ENCODE measurements at regions not wholly inside any gene's neighbourhood (a gene's known extent, or its start where the extent isn't known, plus 50 kb on each side); places are given as distances from the start of the nearest gene placed in this dataset.

DNA sequence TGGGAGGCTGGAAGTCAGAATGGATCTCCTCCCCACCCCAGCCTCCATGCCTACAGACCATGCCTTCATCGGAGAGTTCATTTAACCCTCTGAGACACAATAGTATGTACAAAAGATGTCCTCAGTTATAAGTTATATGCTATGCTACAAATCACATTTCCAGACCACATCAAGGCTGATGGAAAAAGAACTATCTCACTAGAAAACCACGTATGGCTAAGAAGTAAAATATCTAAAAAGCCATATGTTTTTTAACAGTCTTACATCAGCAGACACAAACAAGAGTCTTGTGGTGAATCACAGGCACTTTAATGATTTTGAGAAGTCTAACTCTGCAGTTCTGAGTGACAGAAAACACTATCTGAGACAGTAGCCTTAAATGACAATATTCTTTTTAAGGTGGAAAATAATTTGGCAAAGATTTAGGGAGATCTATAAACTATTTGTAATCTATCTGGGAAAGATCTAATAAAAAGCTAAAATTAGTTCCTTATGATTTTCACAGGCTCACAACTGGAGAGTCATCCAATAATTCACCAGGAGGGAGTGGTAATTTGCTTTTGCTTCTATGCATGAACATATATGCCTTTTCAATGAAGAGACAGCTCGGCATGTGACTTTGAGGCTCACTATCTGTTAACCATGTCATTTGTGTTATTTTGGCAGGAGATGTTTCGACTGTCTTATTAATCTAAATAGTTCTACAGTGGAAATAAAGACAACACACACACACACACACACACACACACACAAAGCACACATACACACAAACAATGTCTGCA is 197.5 kb downstream of the IRS1 start:
- DNase-seq (ENCODE audit: extremely low read depth, insufficient read length) = no peak
- Histone ChIP-seq H3K4me3 (replicated peaks; ENCODE audit: low read depth, low read length) (no peak overlapping the region), H3K36me3 (ENCODE audit: control insufficient read depth, insufficient read depth, low read length) (no peaks in the 10 kb centered on the region), H3K27me3 (replicated peaks; ENCODE audit: control insufficient read depth, insufficient read depth, low read length) (no peaks in the 10 kb centered on the region)
- no peak for TF ChIP-seq CTCF (IDR thresholded peaks at IDR 0.05; ENCODE audit: insufficient read depth, low read length, poor library complexity, severe bottlenecking)

DNA sequence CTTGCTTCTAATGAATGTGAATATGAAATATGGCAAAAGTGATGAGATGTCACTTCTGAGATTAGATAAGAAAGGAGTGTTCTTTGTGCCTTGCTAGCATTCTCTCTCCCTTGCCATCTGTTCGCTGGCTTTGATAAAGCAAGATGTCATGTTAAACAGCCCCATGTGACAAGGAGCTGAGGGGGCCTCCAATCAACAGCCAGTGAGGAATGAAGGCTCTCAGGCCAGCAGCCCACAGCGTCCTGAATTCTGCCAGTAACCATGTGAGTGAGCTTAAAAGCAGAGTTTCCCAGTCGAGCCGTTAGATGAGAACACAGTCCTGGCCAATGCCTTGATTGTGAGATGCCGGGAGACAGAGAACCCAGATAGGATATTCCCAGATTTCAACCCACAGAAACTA is 198.8 kb downstream of the IRS1 start:
- TF ChIP-seq CTCF (IDR thresholded peaks at IDR 0.05; ENCODE audit: insufficient read depth, low read length, poor library complexity, severe bottlenecking) = no peak
- DNase-seq (ENCODE audit: extremely low read depth, insufficient read length) = no peak
- Histone ChIP-seq H3K27me3 (replicated peaks; ENCODE audit: control insufficient read depth, insufficient read depth, low read length) (no peaks in the 10 kb centered on the region), H3K36me3 (ENCODE audit: control insufficient read depth, insufficient read depth, low read length) (no peaks in the 10 kb centered on the region), H3K4me3 (replicated peaks; ENCODE audit: low read depth, low read length) (no peak overlapping the region)

DNA sequence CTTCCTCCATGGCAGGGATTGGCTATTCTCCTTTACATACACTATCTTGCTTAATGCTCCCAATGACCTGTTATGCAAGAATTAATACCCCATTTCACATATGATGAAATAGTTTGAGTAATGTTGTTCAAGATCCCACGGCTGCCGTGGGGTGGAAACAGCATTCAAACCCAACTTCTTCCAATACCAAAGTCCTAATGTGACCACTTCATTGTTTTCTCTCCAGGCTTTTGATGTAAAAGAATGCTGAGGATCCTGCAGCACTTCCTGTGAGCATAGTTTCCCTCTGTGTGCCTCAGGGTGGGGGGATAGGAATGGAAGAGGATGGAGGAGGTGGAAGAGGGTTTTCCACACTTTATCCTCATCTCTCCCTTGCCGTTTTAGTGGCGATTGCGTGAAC is 199.4 kb downstream of the IRS1 start:
- no peak overlapping the region for H3K4me3 ChIP-seq (replicated peaks; ENCODE audit: low read depth, low read length)
- TF ChIP-seq CTCF (IDR thresholded peaks at IDR 0.05; ENCODE audit: insufficient read depth, low read length, poor library complexity, severe bottlenecking) = no peak
- no peak for DNase-seq (ENCODE audit: extremely low read depth, insufficient read length)
- no peaks in the 10 kb centered on the region for H3K27me3 ChIP-seq (replicated peaks; ENCODE audit: control insufficient read depth, insufficient read depth, low read length)
- no peaks in the 10 kb centered on the region for H3K36me3 ChIP-seq (ENCODE audit: control insufficient read depth, insufficient read depth, low read length)

- Histone ChIP-seq H3K4me3 (replicated peaks; ENCODE audit: low read depth, low read length) (no peak overlapping the region), H3K36me3 (ENCODE audit: control insufficient read depth, insufficient read depth, low read length) (no peaks in the 10 kb centered on the region), H3K27me3 (replicated peaks; ENCODE audit: control insufficient read depth, insufficient read depth, low read length) (no peaks in the 10 kb centered on the region; the same call in 1 of the 2 replicates)
- no peak for TF ChIP-seq CTCF (IDR thresholded peaks at IDR 0.05; ENCODE audit: insufficient read depth, low read length, poor library complexity, severe bottlenecking)
- no peak for DNase-seq (ENCODE audit: extremely low read depth, insufficient read length)
These were observed 210.6 kb downstream of the IRS1 start for GRCh38 chr2:226589043-226589442.

DNA sequence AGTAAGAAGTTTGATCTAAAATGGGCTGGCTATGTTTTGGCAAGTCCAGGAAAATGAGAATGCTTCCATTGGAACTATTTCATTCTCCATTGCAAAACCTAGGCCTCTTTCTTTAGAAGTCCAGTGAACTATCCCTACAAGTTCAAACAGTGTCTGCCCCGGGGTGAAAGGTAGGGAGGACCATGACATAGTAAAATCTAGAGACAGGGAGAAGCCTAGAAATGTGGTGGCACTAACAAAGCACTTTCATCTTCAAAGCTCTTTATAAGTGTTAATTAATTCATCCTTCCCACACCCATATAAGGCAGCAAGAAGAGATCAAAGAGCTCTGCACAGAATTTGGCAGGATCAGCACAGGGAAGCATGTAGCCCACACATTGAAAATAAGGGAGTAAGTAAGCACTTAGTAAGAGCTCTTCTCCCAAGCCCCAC is 214.5 kb downstream of the IRS1 start:
- Histone ChIP-seq H3K36me3 (ENCODE audit: control insufficient read depth, insufficient read depth, low read length) (no peaks in the 10 kb centered on the region), H3K4me3 (replicated peaks; ENCODE audit: low read depth, low read length) (no peak overlapping the region), H3K27me3 (replicated peaks; ENCODE audit: control insufficient read depth, insufficient read depth, low read length) (no peaks in the 10 kb centered on the region)
- DNase-seq (ENCODE audit: extremely low read depth, insufficient read length) = no peak
- TF ChIP-seq CTCF (IDR thresholded peaks at IDR 0.05; ENCODE audit: insufficient read depth, low read length, poor library complexity, severe bottlenecking) = no peak

Measured in GM06990 (cell line).